ENCODE measurements at regions not wholly inside any gene's neighbourhood (a gene's known extent, or its start where the extent isn't known, plus 50 kb on each side); places are given as distances from the start of the nearest gene placed in this dataset.

DNA sequence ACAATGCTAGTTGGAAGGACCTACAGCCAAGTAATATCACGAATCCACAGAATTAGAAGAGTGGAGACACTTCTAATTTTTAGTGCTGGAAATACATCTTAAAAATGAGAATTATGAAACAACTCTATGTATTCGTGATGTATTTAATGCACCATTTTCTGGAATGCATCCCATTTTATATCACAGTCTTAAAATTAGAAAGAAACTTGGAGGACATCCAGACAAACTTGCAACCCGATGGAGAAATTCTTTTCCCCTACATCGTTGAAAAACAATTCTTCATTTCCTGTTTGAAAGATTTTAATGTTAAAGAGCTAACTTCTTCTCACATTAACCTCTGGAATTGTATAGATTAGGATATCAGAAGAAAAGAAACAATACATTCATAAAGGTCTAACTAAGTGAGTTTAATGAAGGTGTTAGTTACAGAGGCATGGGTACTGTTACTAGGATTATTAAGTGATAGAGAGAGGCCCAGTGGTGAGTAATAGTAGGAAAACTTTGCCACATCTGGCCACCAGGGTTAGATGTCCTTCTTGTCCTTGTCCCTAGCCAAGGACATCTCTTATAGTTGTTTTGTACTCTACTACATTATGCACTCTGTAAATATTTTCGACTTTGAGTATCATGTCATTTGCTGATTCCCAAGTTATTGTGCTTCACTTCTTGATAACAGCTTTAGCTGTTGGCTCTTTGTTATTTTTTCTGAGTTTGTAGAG is 502.4 kb upstream of the PTCHD4 start:
- Histone ChIP-seq H3K4me1 (ENCODE audit: insufficient read depth, low read length) (peaks cover 15% of the 10 kb centered on the region), H3K79me2 (ENCODE audit: low read length) (no peaks in the 10 kb centered on the region), H3K9me3 (ENCODE audit: low read length) (no peaks in the 10 kb centered on the region), H3K9me2 (replicated peaks; ENCODE audit: low read length) (no peaks in the 10 kb centered on the region), H3K36me3 (ENCODE audit: low read depth, low read length) (no peaks in the 10 kb centered on the region), H4K20me1 (ENCODE audit: low read length) (no peaks in the 10 kb centered on the region), H3K9ac (ENCODE audit: low read length) (no peak overlapping the region), H3F3A (ENCODE audit: low read length, unreplicated experiment) (no peaks in the 10 kb centered on the region), H3K27ac (ENCODE audit: low read length) (no peak overlapping the region), H3K4me3 (ENCODE audit: low read length) (no peak overlapping the region), H2AFZ (ENCODE audit: low read length) (no peak overlapping the region), H3K27me3 (ENCODE audit: low read length) (no peaks in the 10 kb centered on the region), H3K4me2 (ENCODE audit: low read length) (no peak overlapping the region)
- ChIA-PET CTCF (interaction anchor here (0.6 kb wide), 1 partner anchor 147 kb away, joined by 3 read pairs; no protein-coding TSS in a partner anchor), POLR2A (ENCODE audit: unreplicated experiment) (no interaction called here)
- ATAC-seq (no peak), DNase-seq (no peak)
- TF ChIP-seq EZH2 (IDR thresholded peaks at IDR 0.05; ENCODE audit: low read length, unreplicated experiment) (no peak), EZH2phosphoT487 (IDR thresholded peaks at IDR 0.05; ENCODE audit: borderline replicate concordance, low read length) (no peak)
- TF ChIP-seq, protein P1, sequence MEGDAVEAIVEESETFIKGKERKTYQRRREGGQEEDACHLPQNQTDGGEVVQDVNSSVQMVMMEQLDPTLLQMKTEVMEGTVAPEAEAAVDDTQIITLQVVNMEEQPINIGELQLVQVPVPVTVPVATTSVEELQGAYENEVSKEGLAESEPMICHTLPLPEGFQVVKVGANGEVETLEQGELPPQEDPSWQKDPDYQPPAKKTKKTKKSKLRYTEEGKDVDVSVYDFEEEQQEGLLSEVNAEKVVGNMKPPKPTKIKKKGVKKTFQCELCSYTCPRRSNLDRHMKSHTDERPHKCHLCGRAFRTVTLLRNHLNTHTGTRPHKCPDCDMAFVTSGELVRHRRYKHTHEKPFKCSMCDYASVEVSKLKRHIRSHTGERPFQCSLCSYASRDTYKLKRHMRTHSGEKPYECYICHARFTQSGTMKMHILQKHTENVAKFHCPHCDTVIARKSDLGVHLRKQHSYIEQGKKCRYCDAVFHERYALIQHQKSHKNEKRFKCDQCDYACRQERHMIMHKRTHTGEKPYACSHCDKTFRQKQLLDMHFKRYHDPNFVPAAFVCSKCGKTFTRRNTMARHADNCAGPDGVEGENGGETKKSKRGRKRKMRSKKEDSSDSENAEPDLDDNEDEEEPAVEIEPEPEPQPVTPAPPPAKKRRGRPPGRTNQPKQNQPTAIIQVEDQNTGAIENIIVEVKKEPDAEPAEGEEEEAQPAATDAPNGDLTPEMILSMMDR (conservative IDR thresholded peaks at IDR 0.05; ENCODE audit: low read depth, low read length), result no peak
- BruUV-seq (replicated peaks), result no TSS peak
- intact Hi-C loops (cut with micrococcal nuclease), result loop anchor here (10.0 kb wide), 2 partner anchors 141 to 829 kb away; partner anchors contain the start of gene OPN5

DNA sequence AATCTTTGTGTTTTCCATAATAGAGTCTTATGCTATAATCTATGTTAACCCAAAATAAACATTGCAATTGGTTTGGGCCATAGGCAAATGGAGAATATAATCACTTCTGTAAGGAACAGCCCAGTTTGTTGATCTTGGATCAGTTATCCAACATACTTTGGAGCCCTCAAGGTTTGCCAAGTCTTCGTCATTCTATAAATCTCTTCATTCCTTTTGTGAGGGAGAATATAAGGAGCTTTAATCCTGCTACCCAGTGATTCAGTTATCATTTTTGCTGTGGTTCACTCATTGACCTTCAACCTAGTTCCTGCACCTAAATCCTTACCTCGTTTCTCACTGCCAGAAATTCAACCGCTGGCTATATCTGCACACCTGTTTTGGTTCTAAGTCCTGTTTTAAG is 500.3 kb upstream of the PTCHD4 start:
- TF ChIP-seq EZH2 (IDR thresholded peaks at IDR 0.05; ENCODE audit: low read length, unreplicated experiment) (no peak), EZH2phosphoT487 (IDR thresholded peaks at IDR 0.05; ENCODE audit: borderline replicate concordance, low read length) (no peak)
- TF ChIP-seq, protein P1 (conservative IDR thresholded peaks at IDR 0.05; ENCODE audit: low read depth, low read length), result no peak
- DNase-seq, result peak; percentile 92
- CTCF ChIA-PET, result interaction anchor here (0.6 kb wide), 1 partner anchor 16 kb away, joined by 3 read pairs; no protein-coding TSS in a partner anchor

DNA sequence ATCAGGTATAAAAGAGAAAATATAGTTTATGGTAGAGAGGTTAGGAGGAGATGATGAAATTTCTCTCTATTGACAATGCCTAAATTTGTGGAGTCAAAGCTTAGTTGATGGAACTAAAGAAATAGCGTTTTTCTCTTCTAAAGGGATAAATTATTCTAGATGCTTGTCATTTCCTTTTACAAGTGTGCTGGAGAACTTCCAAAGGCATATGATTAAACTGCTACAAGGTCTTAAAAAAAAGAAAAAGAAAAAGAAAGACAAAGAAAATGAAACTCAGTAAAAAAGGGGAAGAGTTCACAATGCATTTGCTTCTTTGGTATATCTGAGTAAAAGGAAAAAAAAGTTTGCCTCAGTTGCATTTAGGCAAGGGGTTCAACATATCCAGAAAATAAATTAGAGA is 499.8 kb upstream of the PTCHD4 start:
- Histone ChIP-seq H3K27me3 (ENCODE audit: low read length) (no peaks in the 10 kb centered on the region), H3K9me2 (replicated peaks; ENCODE audit: low read length) (no peaks in the 10 kb centered on the region), H3F3A (ENCODE audit: low read length, unreplicated experiment) (no peaks in the 10 kb centered on the region), H3K4me2 (ENCODE audit: low read length) (peak overlapping the region; percentile 62), H2AFZ (ENCODE audit: low read length) (no peak overlapping the region), H3K36me3 (ENCODE audit: low read depth, low read length) (no peaks in the 10 kb centered on the region), H3K9ac (ENCODE audit: low read length) (no peak overlapping the region), H3K9me3 (ENCODE audit: low read length) (no peaks in the 10 kb centered on the region), H3K4me3 (ENCODE audit: low read length) (no peak overlapping the region), H3K4me1 (ENCODE audit: insufficient read depth, low read length) (peaks cover 15% of the 10 kb centered on the region), H3K27ac (ENCODE audit: low read length) (peak overlapping the region; percentile 56), H3K79me2 (ENCODE audit: low read length) (no peaks in the 10 kb centered on the region), H4K20me1 (ENCODE audit: low read length) (no peaks in the 10 kb centered on the region)
- TF ChIP-seq EZH2 (IDR thresholded peaks at IDR 0.05; ENCODE audit: low read length, unreplicated experiment) (no peak), EZH2phosphoT487 (IDR thresholded peaks at IDR 0.05; ENCODE audit: borderline replicate concordance, low read length) (no peak)
- TF ChIP-seq, protein P1 (conservative IDR thresholded peaks at IDR 0.05; ENCODE audit: low read depth, low read length), result no peak
- intact Hi-C loops (cut with micrococcal nuclease), result loop anchor here (10.0 kb wide), 2 partner anchors 144 to 826 kb away; partner anchors contain the start of gene OPN5
- ATAC-seq, result peak; percentile 44
- BruUV-seq (replicated peaks), result no TSS peak
- ChIA-PET POLR2A (ENCODE audit: unreplicated experiment) (no interaction called here), CTCF (no interaction called here)
- peak; percentile 34 for DNase-seq

More for the DNA sequence above, 500.3 kb upstream of the PTCHD4 start:
- POLR2A ChIA-PET (ENCODE audit: unreplicated experiment), result no interaction called here
- peak; percentile 92 for ATAC-seq
- Histone ChIP-seq H2AFZ (ENCODE audit: low read length) (no peak overlapping the region), H3K9me2 (replicated peaks; ENCODE audit: low read length) (no peaks in the 10 kb centered on the region), H3K4me2 (ENCODE audit: low read length) (peak overlapping the region; percentile 62), H4K20me1 (ENCODE audit: low read length) (no peaks in the 10 kb centered on the region), H3K27me3 (ENCODE audit: low read length) (no peaks in the 10 kb centered on the region), H3K9ac (ENCODE audit: low read length) (no peak overlapping the region), H3K9me3 (ENCODE audit: low read length) (no peaks in the 10 kb centered on the region), H3F3A (ENCODE audit: low read length, unreplicated experiment) (no peaks in the 10 kb centered on the region), H3K4me1 (ENCODE audit: insufficient read depth, low read length) (peaks cover 15% of the 10 kb centered on the region), H3K79me2 (ENCODE audit: low read length) (no peaks in the 10 kb centered on the region), H3K27ac (ENCODE audit: low read length) (peak overlapping the region; percentile 56), H3K4me3 (ENCODE audit: low read length) (no peak overlapping the region), H3K36me3 (ENCODE audit: low read depth, low read length) (no peaks in the 10 kb centered on the region)
- intact Hi-C loops (cut with micrococcal nuclease), result loop anchor here (10.0 kb wide), 2 partner anchors 143 to 827 kb away; partner anchors contain the start of gene OPN5
- no TSS peak for BruUV-seq (replicated peaks)

Measured in PC-3 (cell line).